K562 (cell line): ENCODE measurements at regions not wholly inside any gene's neighbourhood (a gene's known extent, or its start where the extent isn't known, plus 50 kb on each side); places are given as distances from the start of the nearest gene placed in this dataset.
"Not testable (repeated sequence)": the region's sequence is repeated elsewhere in the genome, so short reads cannot be mapped to it uniquely, and the experiment has no call there.

Experiments
- ATAC-seq: fragments of 200-7000 bp; cut with Tn5 transposase; 3 replicates; pipeline ENCODE4 v1.9.1; 2020; ENCODE audit warnings: moderate library complexity
- BruUV-seq: library from RNA; stranded (reverse); fragments of 400-500 nt; replicated peaks from 2 replicates; lab custom pipeline; 2021; lab: Mats Ljungman, UMichigan
- CTCF ChIA-PET: fragments of 300-600 bp; formaldehyde crosslinking; extraction: SDS; loops from one replicate; lab custom pipeline; 2021; ENCODE audit warnings: low intra/inter-chr PET ratio; lab: Yijun Ruan, JAX
- POLR2A ChIA-PET: fragments of 300-600, 350-650 bp; sonication (Branson Sonifier 250); formaldehyde crosslinking; extraction: SDS; loops from one replicate; lab custom pipeline; 2021; ENCODE audit warnings: antibody characterized with exemption, inconsistent platforms; lab: Yijun Ruan, JAX
- DNase-seq, 4 experiments: peaks; one replicate each; pipeline versions ENCODE4 v3.0.0 to v3.0.0-alpha.2; 2011 to 2018; ENCODE audit warnings: low spot score in 3 of 4, mixed read lengths in 3 of 4; ENCODE audit errors: extremely low read depth in 1 of 4
- FAIRE-seq: peaks from 2 replicates; lab custom pipeline; 2011; peaks lifted over from hg19 to GRCh38; lab: Jason Lieb, UNC
- H2AFZ ChIP-seq: 2 replicates; pipeline ENCODE4 v1.6.0; 2011; ENCODE audit warnings: low read depth, low read length, control low read depth, inconsistent platforms
- H3K27ac ChIP-seq: fragments of 200-600 bp; 3 replicates; pipeline ENCODE4 v1.8.0; 2011; ENCODE audit warnings: low read depth, mild to moderate bottlenecking, control low read depth, inconsistent platforms, low read length, moderate library complexity, mixed read lengths; ENCODE audit errors: extremely low read depth
- H3K27me3 ChIP-seq, 2 experiments: fragments of 300-600 bp in 1 of 2; 2 replicates in 1 of 2; 3 replicates in 1 of 2; pipeline versions ENCODE4 v1.6.0 to v1.8.0; 2011; ENCODE audit warnings: inconsistent platforms in 2 of 2, low read length in 2 of 2, mild to moderate bottlenecking in 1 of 2, mixed read lengths in 1 of 2, moderate library complexity in 1 of 2; ENCODE audit not compliant: control insufficient read depth in 2 of 2, insufficient read depth in 2 of 2
- H3K36me3 ChIP-seq: fragments of 300-600 bp; 3 replicates; pipeline ENCODE4 v1.8.0; 2011; ENCODE audit warnings: mild to moderate bottlenecking, low read length, inconsistent platforms; ENCODE audit not compliant: control insufficient read depth, insufficient read depth
- H3K4me1 ChIP-seq, 2 experiments: fragments of 200-600 bp in 1 of 2; replicated peaks in 1 of 2; 2 replicates in 1 of 2; 3 replicates in 1 of 2; pipeline versions ENCODE4 v1.5.1 to v1.8.0; 2011; ENCODE audit warnings: inconsistent platforms in 2 of 2, low read length in 2 of 2, mild to moderate bottlenecking in 1 of 2, mixed read lengths in 1 of 2, moderate library complexity in 1 of 2; ENCODE audit not compliant: control insufficient read depth in 2 of 2, insufficient read depth in 2 of 2
- H3K4me2 ChIP-seq: 2 replicates; pipeline ENCODE4 v1.6.1; 2011; ENCODE audit warnings: low read length, control low read depth, inconsistent platforms, mixed read lengths; ENCODE audit not compliant: insufficient read depth
- H3K4me3 ChIP-seq: fragments of 200-600 bp; sonication (generic), shearing (Covaris generic); 2 replicates; pipeline ENCODE4 v1.5.1; 2016; ENCODE audit warnings: control low read depth, inconsistent platforms
- H3K79me2 ChIP-seq: fragments of 200-600 bp; 3 replicates; pipeline ENCODE4 v1.8.0; 2011; ENCODE audit warnings: low read length, inconsistent platforms; ENCODE audit not compliant: control insufficient read depth, insufficient read depth
- H3K9ac ChIP-seq, 2 experiments: 2 replicates each; pipeline versions ENCODE4 v1.6.0 to v1.6.1; 2011; ENCODE audit warnings: low read depth in 2 of 2, low read length in 2 of 2, control low read depth in 1 of 2, inconsistent platforms in 1 of 2, mild to moderate bottlenecking in 1 of 2, mixed read lengths in 1 of 2; ENCODE audit not compliant: insufficient read depth in 1 of 2
- H3K9me1 ChIP-seq: one replicate; pipeline ENCODE4 v1.6.0; 2011; ENCODE audit warnings: inconsistent platforms, mild to moderate bottlenecking, low read length, moderate library complexity; ENCODE audit not compliant: control insufficient read depth, insufficient read depth
- H3K9me3 ChIP-seq: replicated peaks from 2 replicates; pipeline ENCODE4 v1.5.1; 2011; ENCODE audit warnings: low read depth, low read length, inconsistent platforms; ENCODE audit not compliant: control insufficient read depth, insufficient read depth
- H4K20me1 ChIP-seq: replicated peaks from 2 replicates; pipeline ENCODE4 v1.6.1; 2011; ENCODE audit warnings: low read length, inconsistent platforms, mixed read lengths; ENCODE audit not compliant: control insufficient read depth, insufficient read depth
- RBM25 ChIP-seq: fragments of 200-400 bp; formaldehyde crosslinking; IDR thresholded peaks from 2 replicates; pipeline ENCODE4 v1.6.1; 2018; ENCODE audit warnings: low read length, low read depth, moderate library complexity; ENCODE audit not compliant: severe bottlenecking
- ZC3H4 ChIP-seq: sonication (generic); formaldehyde crosslinking; IDR thresholded peaks from 2 replicates; pipeline ENCODE4 v1.9.0; 2021; ENCODE audit warnings: missing genetic modification reagents, borderline replicate concordance
- WGBS: fragments of 100-300 bp; shearing (Covaris generic); methylation state at CpG from one replicate; pipeline ENCODE4 v1.1.6; 2016; ENCODE audit warnings: low coverage, mixed read lengths; ENCODE audit not compliant: insufficient coverage; ENCODE audit errors: missing lambda C conversion rate; 5-methylcytosine and 5-hydroxymethylcytosine counted together
- in situ Hi-C: fragments of 300-500 bp; cut with MboI; formaldehyde crosslinking; loops from 4 replicates; pipeline ENCODE4 v1.15.0; 2018; ENCODE audit warnings: inconsistent platforms, mixed read lengths
- intact Hi-C: fragments of 100-400 bp; cut with micrococcal nuclease; formaldehyde crosslinking; loops from 2 replicates; pipeline ENCODE4 v1.14.2; 2022
- TF ChIP-seq, protein P1 (sequence below): sonication (generic); formaldehyde crosslinking; IDR thresholded peaks from 2 replicates; pipeline ENCODE4 v1.8.0; 2022; ENCODE audit warnings: missing genetic modification reagents, mild to moderate bottlenecking, moderate library complexity, borderline replicate concordance

- TF ChIP-seq, protein P1, sequence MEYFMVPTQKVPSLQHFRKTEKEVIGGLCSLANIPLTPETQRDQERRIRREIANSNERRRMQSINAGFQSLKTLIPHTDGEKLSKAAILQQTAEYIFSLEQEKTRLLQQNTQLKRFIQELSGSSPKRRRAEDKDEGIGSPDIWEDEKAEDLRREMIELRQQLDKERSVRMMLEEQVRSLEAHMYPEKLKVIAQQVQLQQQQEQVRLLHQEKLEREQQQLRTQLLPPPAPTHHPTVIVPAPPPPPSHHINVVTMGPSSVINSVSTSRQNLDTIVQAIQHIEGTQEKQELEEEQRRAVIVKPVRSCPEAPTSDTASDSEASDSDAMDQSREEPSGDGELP (CRISPR knock-in tag) = no peak
- TF ChIP-seq ZC3H4 (CRISPR knock-in tag) = no peak
Observed at GRCh38 chr19:33868788-33869412, 72.2 kb downstream of the KCTD15 start (continued).

GRCh38 chr19:33870298-33870932 is 73.7 kb downstream of the KCTD15 start:
- not testable (repeated sequence) for H3K9me3 ChIP-seq, FAIRE-seq, H2AFZ ChIP-seq, H3K4me2 ChIP-seq, DNase-seq, H3K9me1 ChIP-seq
- H3K27me3 ChIP-seq = peaks cover 13 to 19% of the 10 kb centered on the region in 2 experiments; a peak in 3 of 5 replicates
- TF ChIP-seq RBM25 = peak; percentile 30
- TF ChIP-seq, all 486 proteins: peak for 1; not testable (repeated sequence) for 485
- intact Hi-C loops, H3K9ac ChIP-seq, in situ Hi-C loops, CTCF ChIA-PET, H4K20me1 ChIP-seq, H3K4me1 ChIP-seq, BruUV-seq, ATAC-seq, H3K27ac ChIP-seq, H3K4me3 ChIP-seq, H3K79me2 ChIP-seq, H3K36me3 ChIP-seq: not testable (repeated sequence)
- POLR2A ChIA-PET = interaction anchor here (1.0 kb wide), 1 partner anchor 11 kb away, joined by 3 read pairs; no protein-coding TSS in a partner anchor
- 0% methylated on average over 1 of the region's 1 CpG for WGBS
